Activated CD8-positive, alpha-beta T cell treated with anti-CD3 and anti-CD28 coated beads for 36 hours (primary cell): ENCODE measurements at regions not wholly inside any gene's neighbourhood (a gene's known extent, or its start where the extent isn't known, plus 50 kb on each side); places are given as distances from the start of the nearest gene placed in this dataset.

Experiments used
- ATAC-seq: fragments of 200-7000 bp; cut with Tn5 transposase; one replicate; pipeline ENCODE4 v1.10.0; 2021; ENCODE audit warnings: mild to moderate bottlenecking, moderate library complexity
- CTCF ChIA-PET: fragments of 350-600 bp; sonication (Branson Sonifier 250); formaldehyde crosslinking; loops from one replicate; lab custom pipeline; 2021; ENCODE audit warnings: antibody characterized with exemption; lab: Charles Lee
- POLR2A ChIA-PET: fragments of 350-600 bp; sonication (Branson Sonifier 250); formaldehyde crosslinking; loops from one replicate; lab custom pipeline; 2021; ENCODE audit warnings: antibody characterized with exemption; lab: Charles Lee
- DNase-seq: peaks from one replicate; pipeline ENCODE4 v3.0.0-alpha.2; 2020
- H3K27ac Mint-ChIP-seq: one replicate; pipeline ENCODE4 v1.8.0; 2021; ENCODE audit warnings: mild to moderate bottlenecking, mixed read lengths
- H3K27me3 Mint-ChIP-seq: one replicate; pipeline ENCODE4 v1.8.0; 2021; ENCODE audit warnings: mixed read lengths
- H3K36me3 Mint-ChIP-seq: one replicate; pipeline ENCODE4 v1.8.0; 2021; ENCODE audit warnings: low read depth, mixed read lengths
- H3K4me1 Mint-ChIP-seq: one replicate; pipeline ENCODE4 v1.8.0; 2021; ENCODE audit warnings: low read depth, mixed read lengths
- H3K4me3 Mint-ChIP-seq: one replicate; pipeline ENCODE4 v1.8.0; 2021; ENCODE audit warnings: mild to moderate bottlenecking, moderate library complexity, mixed read lengths
- H3K9me3 Mint-ChIP-seq: one replicate; pipeline ENCODE4 v1.8.0; 2021; ENCODE audit warnings: mixed read lengths
- intact Hi-C: fragments of 100-400 bp; cut with micrococcal nuclease; formaldehyde crosslinking; loops from one replicate; pipeline ENCODE4 v1.10.0; 2022
- TF ChIP-seq, protein P1 (sequence below): fragments of 200-600 bp; IDR thresholded peaks from one replicate; pipeline ENCODE4 v1.8.0; 2022; ENCODE audit warnings: antibody characterized with exemption, mild to moderate bottlenecking

DNA sequence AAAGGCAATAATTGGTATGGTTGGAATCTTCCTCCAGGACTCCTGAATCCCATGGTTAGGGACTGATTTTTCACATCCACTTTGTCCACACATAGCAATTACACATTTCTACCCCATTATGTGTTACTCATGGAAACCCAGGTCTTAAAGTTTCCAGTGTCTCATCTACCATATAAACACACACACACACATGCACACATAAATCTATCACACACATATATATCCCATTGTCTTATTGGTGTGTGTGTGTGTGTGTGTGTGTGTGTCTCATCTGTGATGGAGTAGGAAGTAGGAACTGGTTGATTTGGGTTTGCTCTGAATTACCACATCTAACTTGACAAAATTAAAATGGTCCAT is 525.4 kb downstream of the FUT8 start:
- H3K9me3 Mint-ChIP-seq = peaks cover 10% of the 10 kb centered on the region
- peak overlapping the region; percentile 90 for H3K27ac Mint-ChIP-seq
- no peaks in the 10 kb centered on the region for H3K27me3 Mint-ChIP-seq
- H3K4me3 Mint-ChIP-seq = no peak overlapping the region
- ChIA-PET POLR2A (no interaction called here), CTCF (interaction anchor here (1.3 kb wide), 1 partner anchor 11 kb away, joined by 4 read pairs; no protein-coding TSS in a partner anchor)
- intact Hi-C loops = no loop called here
- peaks cover 10% of the 10 kb centered on the region for H3K36me3 Mint-ChIP-seq
- TF ChIP-seq, protein P1, sequence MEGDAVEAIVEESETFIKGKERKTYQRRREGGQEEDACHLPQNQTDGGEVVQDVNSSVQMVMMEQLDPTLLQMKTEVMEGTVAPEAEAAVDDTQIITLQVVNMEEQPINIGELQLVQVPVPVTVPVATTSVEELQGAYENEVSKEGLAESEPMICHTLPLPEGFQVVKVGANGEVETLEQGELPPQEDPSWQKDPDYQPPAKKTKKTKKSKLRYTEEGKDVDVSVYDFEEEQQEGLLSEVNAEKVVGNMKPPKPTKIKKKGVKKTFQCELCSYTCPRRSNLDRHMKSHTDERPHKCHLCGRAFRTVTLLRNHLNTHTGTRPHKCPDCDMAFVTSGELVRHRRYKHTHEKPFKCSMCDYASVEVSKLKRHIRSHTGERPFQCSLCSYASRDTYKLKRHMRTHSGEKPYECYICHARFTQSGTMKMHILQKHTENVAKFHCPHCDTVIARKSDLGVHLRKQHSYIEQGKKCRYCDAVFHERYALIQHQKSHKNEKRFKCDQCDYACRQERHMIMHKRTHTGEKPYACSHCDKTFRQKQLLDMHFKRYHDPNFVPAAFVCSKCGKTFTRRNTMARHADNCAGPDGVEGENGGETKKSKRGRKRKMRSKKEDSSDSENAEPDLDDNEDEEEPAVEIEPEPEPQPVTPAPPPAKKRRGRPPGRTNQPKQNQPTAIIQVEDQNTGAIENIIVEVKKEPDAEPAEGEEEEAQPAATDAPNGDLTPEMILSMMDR = no peak
- ATAC-seq (no peak), DNase-seq (no peak)
- peaks cover 37% of the 10 kb centered on the region for H3K4me1 Mint-ChIP-seq

DNA sequence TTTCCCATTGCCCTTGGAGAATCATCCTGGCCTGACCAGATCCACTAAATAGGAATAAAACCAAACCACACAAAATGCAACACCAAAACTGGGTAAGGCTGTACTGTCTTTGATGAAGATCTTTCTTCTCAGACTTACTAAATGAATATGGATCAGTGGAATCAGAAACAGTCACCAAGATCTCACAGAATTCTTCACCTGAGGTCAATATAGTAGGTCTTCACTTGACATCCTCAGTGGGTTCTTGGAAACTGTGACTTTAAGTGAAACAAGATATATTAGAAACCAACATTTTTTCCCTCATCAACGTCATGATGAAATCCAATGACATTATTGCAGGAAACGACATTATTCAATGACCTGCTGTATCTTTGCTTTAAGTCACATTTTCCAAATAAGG is 526.2 kb downstream of the FUT8 start:
- POLR2A ChIA-PET = no interaction called here
- H3K27ac Mint-ChIP-seq = peak overlapping the region; percentile 90
- ATAC-seq = peak; percentile 55

DNA sequence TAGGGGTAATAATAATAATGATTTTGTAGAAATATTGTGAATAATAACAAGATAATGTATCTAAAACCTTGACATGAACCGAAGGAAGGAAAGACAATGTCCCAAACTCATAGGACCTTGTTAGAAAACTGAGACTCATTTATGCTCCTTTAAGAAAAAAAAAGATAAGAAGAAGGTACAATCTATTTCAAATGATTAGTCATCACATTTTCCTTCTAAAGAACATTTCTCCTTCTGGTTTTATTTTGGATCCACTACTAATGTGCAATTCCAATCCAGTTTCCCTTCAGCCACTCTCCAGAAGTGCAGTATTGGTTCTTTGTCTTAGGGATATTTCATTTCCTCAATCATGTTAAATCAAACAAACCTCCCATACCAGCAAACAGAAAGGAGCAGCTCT is 526.7 kb downstream of the FUT8 start:
- ChIA-PET POLR2A (no interaction called here), CTCF (interaction anchor here (2.7 to 2.8 kb wide), 2 partner anchors 10 to 12 kb away, joined by 15 to 22 read pairs; no protein-coding TSS in a partner anchor)
- no peaks in the 10 kb centered on the region for H3K27me3 Mint-ChIP-seq
- intact Hi-C loops = no loop called here
- TF ChIP-seq, protein P1 = no peak
- peaks cover 10% of the 10 kb centered on the region for H3K36me3 Mint-ChIP-seq
- H3K4me1 Mint-ChIP-seq = peaks cover 50% of the 10 kb centered on the region
- ATAC-seq = no peak
- H3K27ac Mint-ChIP-seq = peak overlapping the region; percentile 90
- no peak overlapping the region for H3K4me3 Mint-ChIP-seq
- DNase-seq = no peak
- H3K9me3 Mint-ChIP-seq = peaks cover 10% of the 10 kb centered on the region

More for the DNA sequence above, 526.2 kb downstream of the FUT8 start:
- Mint-ChIP-seq H3K4me1 (peaks cover 45% of the 10 kb centered on the region), H3K27me3 (no peaks in the 10 kb centered on the region), H3K36me3 (peaks cover 10% of the 10 kb centered on the region), H3K4me3 (no peak overlapping the region), H3K9me3 (peaks cover 10% of the 10 kb centered on the region)
- intact Hi-C loops = no loop called here
- TF ChIP-seq, protein P1 = no peak
- DNase-seq = no peak
- CTCF ChIA-PET = interaction anchor here (1.3 to 2.8 kb wide), 2 partner anchors 10 to 11 kb away, joined by 4 to 22 read pairs; no protein-coding TSS in a partner anchor

DNA sequence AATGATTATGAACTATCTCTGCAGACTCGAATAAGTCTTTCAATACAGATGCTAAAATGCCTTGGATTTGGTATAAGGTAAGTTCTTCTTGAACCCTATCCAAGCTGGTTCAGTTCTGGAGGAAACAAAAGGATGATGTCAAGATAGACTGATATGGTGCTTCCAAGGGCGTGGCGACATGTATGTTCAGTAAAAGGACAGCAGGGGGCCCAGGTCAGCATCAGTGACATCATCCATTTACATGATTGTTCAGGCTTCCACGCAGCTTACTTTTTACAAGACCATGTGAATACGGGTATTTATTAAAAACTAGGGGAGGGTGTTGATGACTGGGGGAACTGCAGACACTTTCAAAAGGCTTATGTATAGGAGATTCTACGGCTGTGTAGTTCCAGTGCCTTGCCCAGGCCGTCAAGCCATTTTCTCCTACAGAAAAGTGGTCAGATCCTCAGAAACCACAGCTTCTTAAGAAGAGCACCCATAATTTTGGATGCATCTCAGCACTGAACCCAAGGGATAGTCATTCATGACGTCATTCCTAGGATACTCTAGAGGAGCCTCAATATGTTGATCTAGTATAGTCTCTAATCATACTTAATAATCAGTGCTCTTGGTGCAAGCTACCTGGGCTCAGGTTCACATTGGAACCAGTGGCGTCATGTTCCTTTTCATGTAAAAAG is 527.7 kb downstream of the FUT8 start:
- ATAC-seq = peak; percentile 54
- peak; percentile 65 for DNase-seq

More for the DNA sequence above, 527.7 kb downstream of the FUT8 start:
- Mint-ChIP-seq H3K36me3 (peaks cover 10% of the 10 kb centered on the region), H3K4me3 (no peak overlapping the region), H3K27ac (no peak overlapping the region), H3K4me1 (peaks cover 52% of the 10 kb centered on the region), H3K9me3 (peaks cover 10% of the 10 kb centered on the region), H3K27me3 (no peaks in the 10 kb centered on the region)
- CTCF ChIA-PET = interaction anchor here (1.7 to 3.6 kb wide), 7 partner anchors 9 to 115 kb away, joined by 4 to 22 read pairs (median 15); no protein-coding TSS in a partner anchor
- TF ChIP-seq, protein P1 = peak; percentile 33
- POLR2A ChIA-PET = interaction anchor here (2.1 to 2.5 kb wide), 2 partner anchors 10 to 13 kb away, joined by 9 read pairs; no protein-coding TSS in a partner anchor
- intact Hi-C loops = no loop called here
